AG04450 (cell line): ENCODE measurements at regions not wholly inside any gene's neighbourhood (a gene's known extent, or its start where the extent isn't known, plus 50 kb on each side); places are given as distances from the start of the nearest gene placed in this dataset.

Experiments used
- CTCF ChIA-PET: fragments of 300-600, 350-600 bp; formaldehyde crosslinking; extraction: SDS; loops from one replicate; lab custom pipeline; 2022; ENCODE audit warnings: antibody characterized with exemption, inconsistent platforms; lab: Charles Lee
- POLR2A ChIA-PET: fragments of 350-600 bp; formaldehyde crosslinking; extraction: SDS; loops from one replicate; lab custom pipeline; 2021; ENCODE audit warnings: antibody characterized with exemption, inconsistent platforms; lab: Yijun Ruan, JAX
- DNase-seq: peaks from one replicate; pipeline ENCODE4 v3.0.0-alpha.2; 2011; ENCODE audit warnings: low read depth, low spot score
- H3K27ac ChIP-seq: one replicate; pipeline ENCODE4 v1.5.1; 2012; ENCODE audit warnings: low read depth, low read length, control low read depth
- H3K27me3 ChIP-seq: one replicate; pipeline ENCODE4 v1.6.0; 2012; ENCODE audit warnings: low read length; ENCODE audit not compliant: control insufficient read depth, insufficient read depth
- H3K4me3 ChIP-seq: 2 replicates; pipeline ENCODE4 v1.5.1; 2011; ENCODE audit warnings: mild to moderate bottlenecking, low read depth, low read length, control low read depth
- H3K9me3 ChIP-seq: 2 replicates; pipeline ENCODE4 v1.5.1; 2012; ENCODE audit warnings: low read length; ENCODE audit not compliant: control insufficient read depth, insufficient read depth
- TF ChIP-seq, protein P1 (sequence below): IDR thresholded peaks from 2 replicates; pipeline ENCODE4 v1.5.1; 2011; ENCODE audit warnings: low read depth, low read length, control low read depth, inconsistent platforms

GRCh38 chr12:115864396-115864795 lies 413.1 kb downstream of the MED13L start:
- no peak overlapping the region for H3K27ac ChIP-seq
- no peaks in the 10 kb centered on the region for H3K27me3 ChIP-seq
- no peak overlapping the region for H3K4me3 ChIP-seq
- no peaks in the 10 kb centered on the region for H3K9me3 ChIP-seq
- CTCF ChIA-PET, result no interaction called here
- TF ChIP-seq, protein P1, sequence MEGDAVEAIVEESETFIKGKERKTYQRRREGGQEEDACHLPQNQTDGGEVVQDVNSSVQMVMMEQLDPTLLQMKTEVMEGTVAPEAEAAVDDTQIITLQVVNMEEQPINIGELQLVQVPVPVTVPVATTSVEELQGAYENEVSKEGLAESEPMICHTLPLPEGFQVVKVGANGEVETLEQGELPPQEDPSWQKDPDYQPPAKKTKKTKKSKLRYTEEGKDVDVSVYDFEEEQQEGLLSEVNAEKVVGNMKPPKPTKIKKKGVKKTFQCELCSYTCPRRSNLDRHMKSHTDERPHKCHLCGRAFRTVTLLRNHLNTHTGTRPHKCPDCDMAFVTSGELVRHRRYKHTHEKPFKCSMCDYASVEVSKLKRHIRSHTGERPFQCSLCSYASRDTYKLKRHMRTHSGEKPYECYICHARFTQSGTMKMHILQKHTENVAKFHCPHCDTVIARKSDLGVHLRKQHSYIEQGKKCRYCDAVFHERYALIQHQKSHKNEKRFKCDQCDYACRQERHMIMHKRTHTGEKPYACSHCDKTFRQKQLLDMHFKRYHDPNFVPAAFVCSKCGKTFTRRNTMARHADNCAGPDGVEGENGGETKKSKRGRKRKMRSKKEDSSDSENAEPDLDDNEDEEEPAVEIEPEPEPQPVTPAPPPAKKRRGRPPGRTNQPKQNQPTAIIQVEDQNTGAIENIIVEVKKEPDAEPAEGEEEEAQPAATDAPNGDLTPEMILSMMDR, result no peak
- no peak for DNase-seq
- POLR2A ChIA-PET, result interaction anchor here (0.6 kb wide), 2 partner anchors 15 to 1232 kb away, joined by 3 to 6 read pairs; no protein-coding TSS in a partner anchor

DNA sequence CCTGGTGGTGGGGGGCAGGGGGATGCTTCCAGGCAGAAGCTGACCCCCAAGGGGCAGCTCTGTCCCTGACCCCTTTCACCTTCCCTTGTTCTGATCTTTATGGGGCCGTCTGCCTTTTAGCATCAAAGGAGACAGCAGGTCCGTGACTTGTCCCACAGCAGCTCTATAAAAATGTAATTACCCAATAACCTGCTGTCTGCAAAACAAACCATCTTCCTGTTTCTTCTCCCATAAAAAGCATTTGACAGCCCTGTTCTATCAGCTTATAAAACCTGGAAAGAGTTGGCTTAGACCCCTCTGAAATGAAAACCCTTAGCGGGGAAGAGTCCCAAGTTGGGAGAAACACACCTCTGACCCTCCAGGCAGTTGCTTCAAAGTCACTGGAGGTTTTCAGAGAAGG lies 416.9 kb downstream of the MED13L start:
- no peak for DNase-seq
- H3K9me3 ChIP-seq, result no peaks in the 10 kb centered on the region
- CTCF ChIA-PET, result no interaction called here
- H3K27me3 ChIP-seq, result peaks cover 2% of the 10 kb centered on the region
- POLR2A ChIA-PET, result no interaction called here
- TF ChIP-seq, protein P1, result no peak
- no peak overlapping the region for H3K4me3 ChIP-seq
- no peak overlapping the region for H3K27ac ChIP-seq

GRCh38 chr12:115859231-115859630 lies 418.3 kb downstream of the MED13L start:
- Histone ChIP-seq H3K27ac (no peak overlapping the region), H3K4me3 (no peak overlapping the region), H3K9me3 (no peaks in the 10 kb centered on the region), H3K27me3 (peaks cover 2% of the 10 kb centered on the region)
- DNase-seq, result no peak
- TF ChIP-seq, protein P1, result no peak
- CTCF ChIA-PET, result interaction anchor here (0.5 kb wide), 1 partner anchor 1242 kb away, joined by 3 read pairs; no protein-coding TSS in a partner anchor
- POLR2A ChIA-PET, result no interaction called here

DNA sequence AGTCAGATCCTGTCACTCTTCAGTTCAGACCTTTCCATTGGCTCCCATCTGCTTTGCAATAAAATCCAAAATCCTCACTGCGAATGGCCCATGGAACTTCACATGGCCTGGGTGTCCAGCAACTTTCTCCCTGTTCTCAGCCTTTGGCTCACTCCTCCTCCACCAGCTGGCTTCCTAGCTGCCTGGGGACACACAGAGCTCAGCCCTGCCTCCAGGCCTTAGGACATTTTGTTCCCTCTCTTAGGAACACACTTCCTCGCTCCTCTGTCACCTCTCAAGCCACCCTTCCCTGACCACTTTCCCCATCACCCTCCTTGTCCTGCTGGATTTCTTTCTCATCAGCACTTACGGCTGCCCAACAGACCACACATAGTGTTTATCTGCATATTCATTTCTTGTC lies 419.6 kb downstream of the MED13L start:
- TF ChIP-seq, protein P1, result no peak
- Histone ChIP-seq H3K27me3 (peaks cover 2% of the 10 kb centered on the region), H3K27ac (no peak overlapping the region), H3K4me3 (no peak overlapping the region), H3K9me3 (no peaks in the 10 kb centered on the region)
- CTCF ChIA-PET, result interaction anchor here (2.3 kb wide), 1 partner anchor 12 kb away, joined by 8 read pairs; no protein-coding TSS in a partner anchor
- no peak for DNase-seq
- POLR2A ChIA-PET, result no interaction called here

GRCh38 chr12:115857160-115857920 lies 420.2 kb downstream of the MED13L start:
- POLR2A ChIA-PET, result no interaction called here
- peaks cover 2% of the 10 kb centered on the region for H3K27me3 ChIP-seq
- TF ChIP-seq, protein P1, result 0 out of 2 replicates have a peak, but pooled peaks have one; percentile 19
- no peak for DNase-seq
- H3K27ac ChIP-seq, result no peak overlapping the region
- no peaks in the 10 kb centered on the region for H3K9me3 ChIP-seq
- CTCF ChIA-PET, result interaction anchor here (2.3 kb wide), 1 partner anchor 13 kb away, joined by 8 read pairs; no protein-coding TSS in a partner anchor
- H3K4me3 ChIP-seq, result no peak overlapping the region
